Trophoblast cell (in vitro differentiated cells and primary cell): ENCODE measurements at regions not wholly inside any gene's neighbourhood (a gene's known extent, or its start where the extent isn't known, plus 50 kb on each side); places are given as distances from the start of the nearest gene placed in this dataset.
A peak's percentile ranks its signal among the peaks of the same experiment; 100 is the strongest.

Experiments
- DNase-seq, 2 donors: peaks; one replicate each; pipeline ENCODE4 v3.0.0-alpha.2; 2016
- H2AFZ ChIP-seq: 2 replicates; pipeline ENCODE4 v1.6.1; 2013; ENCODE audit warnings: low read length, moderate library complexity, mild to moderate bottlenecking; ENCODE audit not compliant: insufficient read depth, poor library complexity
- H2AK5ac ChIP-seq: 2 replicates; pipeline ENCODE4 v1.6.1; 2013; ENCODE audit warnings: mild to moderate bottlenecking, low read length
- H2BK120ac ChIP-seq: 2 replicates; pipeline ENCODE4 v1.6.1; 2013; ENCODE audit warnings: low read length, mild to moderate bottlenecking, moderate library complexity; ENCODE audit not compliant: insufficient read depth, poor library complexity
- H2BK12ac ChIP-seq: 2 replicates; pipeline ENCODE4 v1.6.1; 2013; ENCODE audit warnings: mild to moderate bottlenecking, low read length, moderate library complexity
- H2BK5ac ChIP-seq: 2 replicates; pipeline ENCODE4 v1.6.1; 2013; ENCODE audit warnings: low read length, low read depth, moderate library complexity, mild to moderate bottlenecking; ENCODE audit not compliant: poor library complexity
- H3K14ac ChIP-seq: 2 replicates; pipeline ENCODE4 v1.6.1; 2013; ENCODE audit warnings: mild to moderate bottlenecking, low read length
- H3K18ac ChIP-seq: 2 replicates; pipeline ENCODE4 v1.6.1; 2013; ENCODE audit warnings: mild to moderate bottlenecking, low read length
- H3K23ac ChIP-seq: 2 replicates; pipeline ENCODE4 v1.6.1; 2013; ENCODE audit warnings: low read length
- H3K27ac ChIP-seq: 2 replicates; pipeline ENCODE4 v1.5.1; 2013; ENCODE audit warnings: low read depth, mild to moderate bottlenecking, inconsistent platforms, low read length, moderate library complexity
- H3K27me3 ChIP-seq: 2 replicates; pipeline ENCODE4 v1.6.1; 2013; ENCODE audit warnings: inconsistent platforms, mild to moderate bottlenecking, low read length, moderate library complexity; ENCODE audit not compliant: insufficient read depth
- H3K36me3 ChIP-seq, 2 experiments: 1 replicate in 1 of 2; 2 replicates in 1 of 2; pipeline ENCODE4 v1.6.1; 2013; ENCODE audit warnings: low read length in 2 of 2, mild to moderate bottlenecking in 2 of 2, moderate library complexity in 1 of 2; ENCODE audit not compliant: insufficient read depth in 2 of 2, control insufficient read depth in 1 of 2
- H3K4ac ChIP-seq: 2 replicates; pipeline ENCODE4 v1.6.1; 2013; ENCODE audit warnings: low read depth, mild to moderate bottlenecking, low read length, moderate library complexity
- H3K4me1 ChIP-seq, 2 experiments: 1 replicate in 1 of 2; 2 replicates in 1 of 2; pipeline ENCODE4 v1.6.1; 2013; ENCODE audit warnings: low read length in 2 of 2, mild to moderate bottlenecking in 2 of 2, moderate library complexity in 1 of 2; ENCODE audit not compliant: insufficient read depth in 2 of 2, control insufficient read depth in 1 of 2
- H3K4me2 ChIP-seq: 2 replicates; pipeline ENCODE4 v1.6.1; 2013; ENCODE audit warnings: inconsistent platforms, mild to moderate bottlenecking, low read length, moderate library complexity
- H3K4me3 ChIP-seq: 2 replicates; pipeline ENCODE4 v1.5.1; 2013; ENCODE audit warnings: mild to moderate bottlenecking, low read depth, low read length, inconsistent platforms
- H3K79me1 ChIP-seq: one replicate; pipeline ENCODE4 v1.6.1; 2013; ENCODE audit warnings: low read length
- H3K79me2 ChIP-seq: 2 replicates; pipeline ENCODE4 v1.6.1; 2013; ENCODE audit warnings: low read length, mild to moderate bottlenecking; ENCODE audit not compliant: control insufficient read depth, insufficient read depth, poor library complexity
- H3K9ac ChIP-seq: 2 replicates; pipeline ENCODE4 v1.6.1; 2013; ENCODE audit warnings: mild to moderate bottlenecking, low read length
- H3K9me3 ChIP-seq: 2 replicates; pipeline ENCODE4 v1.6.1; 2013; ENCODE audit warnings: low read depth, mild to moderate bottlenecking, control low read depth, inconsistent platforms, low read length; ENCODE audit not compliant: insufficient read depth
- H4K12ac ChIP-seq: 2 replicates; pipeline ENCODE4 v1.6.1; 2013; ENCODE audit warnings: low read depth, mild to moderate bottlenecking, low read length, moderate library complexity
- H4K8ac ChIP-seq: 2 replicates; pipeline ENCODE4 v1.6.1; 2013; ENCODE audit warnings: low read depth, mild to moderate bottlenecking, low read length, moderate library complexity
- H4K91ac ChIP-seq: one replicate; pipeline ENCODE4 v1.6.1; 2013; ENCODE audit warnings: low read depth, mild to moderate bottlenecking, low read length, moderate library complexity
- WGBS: extraction: QIAGEN DNeasy Blood & Tissue Kit; methylation state at CpG from one replicate; pipeline ENCODE4 v1.1.7; 2013; ENCODE audit warnings: missing lambda C conversion rate; ENCODE audit not compliant: insufficient read length, insufficient coverage; ENCODE audit errors: extremely low coverage; 5-methylcytosine and 5-hydroxymethylcytosine counted together

GRCh38 chr4:33334416-33334815 lies 2614.2 kb downstream of the PCDH7 start:
- Histone ChIP-seq H4K12ac (no peak overlapping the region), H3K36me3 (no peaks in the 10 kb centered on the region), H3K9ac (no peak overlapping the region), H3K27ac (no peak overlapping the region), H3K79me2 (no peaks in the 10 kb centered on the region), H2BK5ac (no peak overlapping the region), H3K18ac (no peak overlapping the region), H3K4me1 (no peaks in the 10 kb centered on the region), H4K8ac (no peak overlapping the region), H3K27me3 (no peaks in the 10 kb centered on the region), H3K79me1 (no peaks in the 10 kb centered on the region), H3K23ac (no peak overlapping the region), H3K4me3 (no peak overlapping the region), H2BK120ac (no peak overlapping the region), H2AFZ (no peak overlapping the region), H3K4me2 (no peak overlapping the region), H3K4ac (no peak overlapping the region), H3K9me3 (peaks cover 12% of the 10 kb centered on the region), H3K14ac (no peak overlapping the region), H2BK12ac (no peak overlapping the region), H4K91ac (no peak overlapping the region), H2AK5ac (no peak overlapping the region)
- DNase-seq = no peak
- WGBS = no CpG with 5 or more reads among the region's 2 CpGs

- no peak overlapping the region for H2BK12ac ChIP-seq
- H3K14ac ChIP-seq = no peak overlapping the region
- no peak overlapping the region for H3K4me2 ChIP-seq
- H3K18ac ChIP-seq = no peak overlapping the region
- H3K79me2 ChIP-seq = no peaks in the 10 kb centered on the region
- no peak overlapping the region for H3K4me3 ChIP-seq
- no peaks in the 10 kb centered on the region for H3K27me3 ChIP-seq
- H3K36me3 ChIP-seq = no peaks in the 10 kb centered on the region
- no peak overlapping the region for H3K23ac ChIP-seq
- DNase-seq = no peak
- WGBS = no CpG with 5 or more reads among the region's 3 CpGs
- H2AK5ac ChIP-seq = no peak overlapping the region
- H4K91ac ChIP-seq = no peak overlapping the region
- H3K9me3 ChIP-seq = no peaks in the 10 kb centered on the region
- H4K12ac ChIP-seq = no peak overlapping the region
- H3K79me1 ChIP-seq = no peaks in the 10 kb centered on the region
- H3K4me1 ChIP-seq = no peaks in the 10 kb centered on the region
- no peak overlapping the region for H2BK120ac ChIP-seq
- H4K8ac ChIP-seq = no peak overlapping the region
- H2BK5ac ChIP-seq = no peak overlapping the region
- no peak overlapping the region for H3K9ac ChIP-seq
- H3K27ac ChIP-seq = no peak overlapping the region
- no peak overlapping the region for H2AFZ ChIP-seq
- no peak overlapping the region for H3K4ac ChIP-seq
These were observed 2619.6 kb downstream of the PCDH7 start for GRCh38 chr4:33339762-33340161.

GRCh38 chr4:33340168-33340567 lies 2620.0 kb downstream of the PCDH7 start:
- no peak overlapping the region for H3K4ac ChIP-seq
- no CpG with 5 or more reads among the region's 5 CpGs for WGBS
- no peaks in the 10 kb centered on the region for H3K79me1 ChIP-seq
- H3K79me2 ChIP-seq = no peaks in the 10 kb centered on the region
- H4K12ac ChIP-seq = no peak overlapping the region
- no peak overlapping the region for H3K27ac ChIP-seq
- no peak overlapping the region for H4K8ac ChIP-seq
- H3K4me2 ChIP-seq = no peak overlapping the region
- no peak overlapping the region for H3K23ac ChIP-seq
- DNase-seq = no peak
- no peaks in the 10 kb centered on the region for H3K27me3 ChIP-seq
- no peak overlapping the region for H2BK5ac ChIP-seq
- no peak overlapping the region for H3K4me3 ChIP-seq
- H2AK5ac ChIP-seq = no peak overlapping the region
- no peak overlapping the region for H4K91ac ChIP-seq
- H3K14ac ChIP-seq = no peak overlapping the region
- H2BK120ac ChIP-seq = no peak overlapping the region
- H2BK12ac ChIP-seq = no peak overlapping the region
- H3K36me3 ChIP-seq = no peaks in the 10 kb centered on the region
- H3K18ac ChIP-seq = no peak overlapping the region
- no peaks in the 10 kb centered on the region for H3K4me1 ChIP-seq
- no peaks in the 10 kb centered on the region for H3K9me3 ChIP-seq
- H3K9ac ChIP-seq = no peak overlapping the region
- H2AFZ ChIP-seq = no peak overlapping the region

DNA sequence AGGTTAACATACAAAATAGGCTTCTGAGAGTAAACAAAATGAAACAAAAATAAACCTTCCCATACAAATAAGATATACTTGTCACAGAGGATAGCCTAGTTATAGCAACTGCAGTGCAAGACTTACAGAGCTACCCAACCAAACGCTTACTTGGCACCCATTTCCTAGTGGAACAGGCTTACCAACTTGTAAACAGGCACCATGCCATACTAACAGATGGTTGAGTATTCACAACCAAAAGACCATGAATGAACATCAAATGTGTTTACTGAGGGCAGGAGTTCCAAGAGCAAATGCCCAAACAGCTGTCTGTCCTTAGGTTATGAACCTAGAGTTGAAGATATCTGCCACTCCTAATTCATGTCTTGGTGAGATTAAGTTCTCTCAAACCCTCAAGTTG lies 2629.2 kb downstream of the PCDH7 start:
- WGBS = no CpG with 5 or more reads among the region's 1 CpG

More for the DNA sequence above, 2629.2 kb downstream of the PCDH7 start:
- H3K79me1 ChIP-seq = no peaks in the 10 kb centered on the region
- no peaks in the 10 kb centered on the region for H3K4me1 ChIP-seq
- no peak overlapping the region for H2BK5ac ChIP-seq
- H4K8ac ChIP-seq = no peak overlapping the region
- no peak overlapping the region for H2BK12ac ChIP-seq
- no peak overlapping the region for H3K27ac ChIP-seq
- no peaks in the 10 kb centered on the region for H3K36me3 ChIP-seq
- no peak overlapping the region for H3K23ac ChIP-seq
- H4K91ac ChIP-seq = no peak overlapping the region
- no peaks in the 10 kb centered on the region for H3K9me3 ChIP-seq
- H3K9ac ChIP-seq = peak overlapping the region; percentile 74
- no peak overlapping the region for H3K4me2 ChIP-seq
- H3K14ac ChIP-seq = no peak overlapping the region
- H3K4me3 ChIP-seq = no peak overlapping the region
- H3K27me3 ChIP-seq = no peaks in the 10 kb centered on the region
- H3K4ac ChIP-seq = no peak overlapping the region
- H2AK5ac ChIP-seq = no peak overlapping the region
- H3K18ac ChIP-seq = no peak overlapping the region
- no peak overlapping the region for H2BK120ac ChIP-seq
- no peak overlapping the region for H4K12ac ChIP-seq
- DNase-seq = no peak
- no peaks in the 10 kb centered on the region for H3K79me2 ChIP-seq
- H2AFZ ChIP-seq = no peak overlapping the region
